ENCODE measurements at regions not wholly inside any gene's neighbourhood (a gene's known extent, or its start where the extent isn't known, plus 50 kb on each side); places are given as distances from the start of the nearest gene placed in this dataset.

GRCh38 chr5:93273176-93273575 lies 307.8 kb downstream of the NR2F1-AS1 start:
- Mint-ChIP-seq H3K36me3 (no peaks in the 10 kb centered on the region), H3K4me1 (ENCODE audit: low read depth) (no peaks in the 10 kb centered on the region), H3K27me3 (no peaks in the 10 kb centered on the region), H3K9me3 (ENCODE audit: low read depth) (peaks cover 4% of the 10 kb centered on the region), H3K27ac (no peak overlapping the region), H3K4me3 (no peak overlapping the region)

- H3K9me3 Mint-ChIP-seq (ENCODE audit: low read depth) = peaks cover 4% of the 10 kb centered on the region
- no peak overlapping the region for H3K4me3 Mint-ChIP-seq
- no peaks in the 10 kb centered on the region for H3K4me1 Mint-ChIP-seq (ENCODE audit: low read depth)
- H3K27me3 Mint-ChIP-seq = no peaks in the 10 kb centered on the region
- H3K27ac Mint-ChIP-seq = no peak overlapping the region
- H3K36me3 Mint-ChIP-seq = no peaks in the 10 kb centered on the region
These were observed 308.9 kb downstream of the NR2F1-AS1 start for GRCh38 chr5:93272108-93272507.

GRCh38 chr5:93267736-93268135 lies 313.3 kb downstream of the NR2F1-AS1 start:
- Mint-ChIP-seq H3K4me1 (ENCODE audit: low read depth) (no peaks in the 10 kb centered on the region), H3K36me3 (no peaks in the 10 kb centered on the region), H3K4me3 (no peak overlapping the region), H3K9me3 (ENCODE audit: low read depth) (peaks cover 4% of the 10 kb centered on the region), H3K27me3 (no peaks in the 10 kb centered on the region), H3K27ac (no peak overlapping the region)

GRCh38 chr5:93267276-93267675 lies 313.7 kb downstream of the NR2F1-AS1 start:
- Mint-ChIP-seq H3K9me3 (ENCODE audit: low read depth) (peaks cover 4% of the 10 kb centered on the region), H3K36me3 (no peaks in the 10 kb centered on the region), H3K4me3 (no peak overlapping the region), H3K27me3 (no peaks in the 10 kb centered on the region), H3K27ac (no peak overlapping the region), H3K4me1 (ENCODE audit: low read depth) (no peaks in the 10 kb centered on the region)

GRCh38 chr5:93257616-93258015 lies 323.4 kb downstream of the NR2F1-AS1 start:
- Mint-ChIP-seq H3K9me3 (ENCODE audit: low read depth) (no peaks in the 10 kb centered on the region), H3K4me3 (no peak overlapping the region), H3K27ac (no peak overlapping the region), H3K27me3 (no peaks in the 10 kb centered on the region), H3K36me3 (no peaks in the 10 kb centered on the region), H3K4me1 (ENCODE audit: low read depth) (no peaks in the 10 kb centered on the region)

DNA sequence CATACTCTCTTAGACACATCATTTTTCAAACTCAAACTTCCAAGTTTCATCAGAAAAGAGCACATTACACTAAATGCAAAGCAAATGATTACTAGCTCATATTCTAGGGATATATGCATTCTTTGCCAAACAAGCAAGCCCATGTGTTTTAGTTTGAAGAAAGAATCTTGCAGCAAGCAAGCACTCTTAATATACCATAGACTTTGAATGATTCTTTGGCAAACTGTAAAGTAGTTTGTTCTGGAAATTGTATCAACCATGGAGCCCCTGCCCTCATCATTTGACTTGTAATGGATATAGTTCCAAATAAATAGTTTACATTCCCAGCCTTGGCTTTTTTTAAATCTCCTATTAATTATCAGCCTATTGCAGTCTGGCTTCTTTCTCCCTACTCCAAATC lies 325.2 kb downstream of the NR2F1-AS1 start:
- H3K4me3 Mint-ChIP-seq = no peak overlapping the region
- no peaks in the 10 kb centered on the region for H3K27me3 Mint-ChIP-seq
- H3K9me3 Mint-ChIP-seq (ENCODE audit: low read depth) = no peaks in the 10 kb centered on the region
- no peaks in the 10 kb centered on the region for H3K36me3 Mint-ChIP-seq
- H3K27ac Mint-ChIP-seq = no peak overlapping the region
- H3K4me1 Mint-ChIP-seq (ENCODE audit: low read depth) = no peaks in the 10 kb centered on the region

DNA sequence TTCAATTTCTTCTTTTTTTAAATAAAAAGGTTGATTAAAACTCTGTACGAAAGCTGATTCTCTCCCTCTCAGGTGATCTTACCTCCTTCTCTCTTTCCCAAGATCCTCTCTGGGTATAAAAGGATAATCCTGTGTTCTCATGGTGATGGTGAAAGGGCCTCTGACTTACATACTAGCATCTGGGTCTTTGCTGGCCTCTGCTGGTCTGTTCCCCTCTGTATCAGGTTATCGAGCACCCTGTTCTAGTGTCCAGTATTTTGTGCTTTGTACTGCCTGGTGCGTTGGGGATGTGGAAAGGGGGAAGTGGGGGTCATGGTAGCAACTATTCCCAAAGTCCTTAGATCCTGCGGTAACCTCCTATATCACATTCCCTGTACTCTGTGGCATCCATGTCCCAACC lies 328.9 kb downstream of the NR2F1-AS1 start:
- Mint-ChIP-seq H3K27ac (no peak overlapping the region), H3K36me3 (no peaks in the 10 kb centered on the region), H3K4me3 (no peak overlapping the region), H3K9me3 (ENCODE audit: low read depth) (no peaks in the 10 kb centered on the region), H3K4me1 (ENCODE audit: low read depth) (no peaks in the 10 kb centered on the region), H3K27me3 (no peaks in the 10 kb centered on the region)

GRCh38 chr5:93251347-93251746 lies 329.7 kb downstream of the NR2F1-AS1 start:
- Mint-ChIP-seq H3K36me3 (no peaks in the 10 kb centered on the region), H3K27ac (no peak overlapping the region), H3K9me3 (ENCODE audit: low read depth) (no peaks in the 10 kb centered on the region), H3K4me3 (no peak overlapping the region), H3K27me3 (no peaks in the 10 kb centered on the region), H3K4me1 (ENCODE audit: low read depth) (no peaks in the 10 kb centered on the region)

- no peaks in the 10 kb centered on the region for H3K36me3 Mint-ChIP-seq
- H3K4me1 Mint-ChIP-seq (ENCODE audit: low read depth) = no peaks in the 10 kb centered on the region
- no peaks in the 10 kb centered on the region for H3K9me3 Mint-ChIP-seq (ENCODE audit: low read depth)
- no peak overlapping the region for H3K4me3 Mint-ChIP-seq
- no peak overlapping the region for H3K27ac Mint-ChIP-seq
- no peaks in the 10 kb centered on the region for H3K27me3 Mint-ChIP-seq
These were observed 330.6 kb downstream of the NR2F1-AS1 start for GRCh38 chr5:93250424-93250823.

DNA sequence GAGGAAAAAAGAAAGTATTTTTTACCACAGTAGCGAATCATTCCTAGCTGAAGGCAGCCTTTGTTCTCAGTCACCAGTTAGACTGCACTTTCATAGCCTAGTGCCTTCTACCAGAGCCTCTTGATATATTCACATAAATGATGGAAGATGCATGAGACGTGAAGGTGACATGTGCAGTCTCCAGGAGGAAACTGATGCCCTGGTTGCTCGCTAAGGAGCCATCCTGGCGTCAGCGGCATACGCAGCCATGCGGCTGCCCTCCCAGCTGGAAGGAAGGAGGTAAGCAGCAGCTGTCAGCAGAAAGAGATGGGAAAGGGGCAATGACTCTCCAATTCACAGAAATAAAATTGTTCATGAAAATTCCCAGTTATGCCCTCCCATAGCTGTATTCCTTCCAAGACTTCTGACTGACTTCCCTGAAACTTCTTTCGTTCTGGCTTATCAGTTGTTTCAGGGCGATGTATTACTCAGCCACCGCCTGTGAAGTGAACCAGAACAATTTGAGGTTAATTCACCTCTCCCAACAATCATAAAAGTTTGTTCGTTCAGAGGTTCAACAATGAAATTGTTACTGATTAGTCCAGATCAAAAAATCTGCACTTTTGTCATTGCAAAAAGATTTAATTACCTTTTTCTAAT lies 331.2 kb downstream of the NR2F1-AS1 start:
- H3K27me3 Mint-ChIP-seq = no peaks in the 10 kb centered on the region
- H3K27ac Mint-ChIP-seq = no peak overlapping the region
- H3K4me1 Mint-ChIP-seq (ENCODE audit: low read depth) = no peaks in the 10 kb centered on the region
- H3K4me3 Mint-ChIP-seq = no peak overlapping the region
- H3K36me3 Mint-ChIP-seq = no peaks in the 10 kb centered on the region
- H3K9me3 Mint-ChIP-seq (ENCODE audit: low read depth) = no peaks in the 10 kb centered on the region

GRCh38 chr5:93247105-93247504 lies 333.9 kb downstream of the NR2F1-AS1 start:
- Mint-ChIP-seq H3K9me3 (ENCODE audit: low read depth) (no peaks in the 10 kb centered on the region), H3K4me1 (ENCODE audit: low read depth) (no peaks in the 10 kb centered on the region), H3K27me3 (no peaks in the 10 kb centered on the region), H3K27ac (no peak overlapping the region), H3K4me3 (no peak overlapping the region), H3K36me3 (no peaks in the 10 kb centered on the region)

- no peak overlapping the region for H3K27ac Mint-ChIP-seq
- no peaks in the 10 kb centered on the region for H3K4me1 Mint-ChIP-seq (ENCODE audit: low read depth)
- no peaks in the 10 kb centered on the region for H3K27me3 Mint-ChIP-seq
- no peaks in the 10 kb centered on the region for H3K9me3 Mint-ChIP-seq (ENCODE audit: low read depth)
- H3K4me3 Mint-ChIP-seq = no peak overlapping the region
- H3K36me3 Mint-ChIP-seq = no peaks in the 10 kb centered on the region
These were observed 334.7 kb downstream of the NR2F1-AS1 start for GRCh38 chr5:93246090-93246855.

DNA sequence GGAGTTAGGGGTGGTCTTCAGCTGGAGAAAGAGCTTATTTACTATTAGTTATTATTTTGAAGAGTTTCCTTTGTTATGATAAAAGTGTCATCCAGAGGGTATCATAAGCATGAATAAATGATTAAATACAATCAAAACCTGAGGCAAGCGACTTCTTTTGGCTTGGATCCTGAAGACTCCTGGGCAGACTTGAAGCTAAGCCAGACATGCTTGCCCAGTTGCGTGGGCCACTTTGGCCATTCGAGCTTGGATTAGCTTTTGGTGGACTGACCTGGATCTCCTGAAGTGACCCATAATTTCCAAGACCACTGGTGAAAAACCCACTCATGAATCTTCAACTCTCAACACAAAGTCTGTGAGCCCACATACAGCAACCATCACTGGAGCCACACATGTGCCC lies 335.8 kb downstream of the NR2F1-AS1 start:
- no peaks in the 10 kb centered on the region for H3K9me3 Mint-ChIP-seq (ENCODE audit: low read depth)
- H3K36me3 Mint-ChIP-seq = no peaks in the 10 kb centered on the region
- no peak overlapping the region for H3K27ac Mint-ChIP-seq
- no peak overlapping the region for H3K4me3 Mint-ChIP-seq
- no peaks in the 10 kb centered on the region for H3K27me3 Mint-ChIP-seq
- no peaks in the 10 kb centered on the region for H3K4me1 Mint-ChIP-seq (ENCODE audit: low read depth)

DNA sequence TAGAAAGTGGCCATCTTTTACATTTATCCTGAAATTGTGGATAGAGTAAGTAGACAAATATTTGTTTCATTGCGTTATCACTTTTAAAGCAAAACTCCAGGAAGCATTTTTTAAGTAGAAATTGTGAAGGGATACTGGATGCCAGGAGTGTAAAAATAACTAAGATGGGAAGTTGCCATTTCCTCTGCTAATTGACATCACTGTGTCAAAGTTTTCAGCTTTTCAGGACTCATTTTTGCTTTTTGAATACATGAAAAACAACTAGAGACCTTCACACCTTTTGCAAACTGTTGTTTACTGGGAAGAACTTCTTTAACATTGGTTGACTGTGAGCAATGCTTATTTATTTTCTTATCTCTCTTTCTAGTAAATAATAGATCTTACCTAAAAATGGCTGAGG lies 337.5 kb downstream of the NR2F1-AS1 start:
- no peaks in the 10 kb centered on the region for H3K36me3 Mint-ChIP-seq
- H3K27me3 Mint-ChIP-seq = no peaks in the 10 kb centered on the region
- H3K9me3 Mint-ChIP-seq (ENCODE audit: low read depth) = peaks cover 4% of the 10 kb centered on the region
- no peak overlapping the region for H3K4me3 Mint-ChIP-seq
- H3K4me1 Mint-ChIP-seq (ENCODE audit: low read depth) = no peaks in the 10 kb centered on the region
- no peak overlapping the region for H3K27ac Mint-ChIP-seq

GRCh38 chr5:93240228-93240834 lies 340.7 kb downstream of the NR2F1-AS1 start:
- Mint-ChIP-seq H3K27me3 (no peaks in the 10 kb centered on the region), H3K27ac (no peak overlapping the region), H3K4me1 (ENCODE audit: low read depth) (no peaks in the 10 kb centered on the region), H3K9me3 (ENCODE audit: low read depth) (peaks cover 4% of the 10 kb centered on the region), H3K36me3 (no peaks in the 10 kb centered on the region), H3K4me3 (no peak overlapping the region)
